ENCODE measurements at regions not wholly inside any gene's neighbourhood (a gene's known extent, or its start where the extent isn't known, plus 50 kb on each side); places are given as distances from the start of the nearest gene placed in this dataset.

GRCh38 chr9:4384750-4385149, 84.9 kb upstream of the GLIS3 start:
- DNase-seq (ENCODE audit: low read depth) = no peak

- DNase-seq (ENCODE audit: low read depth) = no peak
Measured at GRCh38 chr9:4382722-4383317, 83.0 kb upstream of the GLIS3 start.

GRCh38 chr9:4381744-4382143, 81.9 kb upstream of the GLIS3 start:
- DNase-seq (ENCODE audit: low read depth) = no peak

- DNase-seq (ENCODE audit: low read depth) = no peak
Measured at GRCh38 chr9:4380406-4380805, 80.5 kb upstream of the GLIS3 start.

- DNase-seq (ENCODE audit: low read depth) = peak; percentile 75
Measured at GRCh38 chr9:4375424-4376200, 75.7 kb upstream of the GLIS3 start.

GRCh38 chr9:4371108-4371507, 71.2 kb upstream of the GLIS3 start:
- DNase-seq (ENCODE audit: low read depth) = peak; percentile 85

GRCh38 chr9:4370501-4370900, 70.6 kb upstream of the GLIS3 start:
- DNase-seq (ENCODE audit: low read depth) = no peak

GRCh38 chr9:4366591-4367330, 66.9 kb upstream of the GLIS3 start:
- no peak for DNase-seq (ENCODE audit: low read depth)

GRCh38 chr9:4365055-4365454, 65.2 kb upstream of the GLIS3 start:
- DNase-seq (ENCODE audit: low read depth) = no peak

- no peak for DNase-seq (ENCODE audit: low read depth)
Measured at GRCh38 chr9:4362281-4362680, 62.4 kb upstream of the GLIS3 start.

GRCh38 chr9:4359016-4359415, 59.1 kb upstream of the GLIS3 start:
- DNase-seq (ENCODE audit: low read depth) = no peak

- no peak for DNase-seq (ENCODE audit: low read depth)
Measured at GRCh38 chr9:4357929-4358328, 58.1 kb upstream of the GLIS3 start.

- DNase-seq (ENCODE audit: low read depth) = no peak
Measured at GRCh38 chr9:4356306-4356705, 56.4 kb upstream of the GLIS3 start.

- no peak for DNase-seq (ENCODE audit: low read depth)
Measured at GRCh38 chr9:4353236-4353635, 53.4 kb upstream of the GLIS3 start.

GRCh38 chr9:4349816-4350418, 50.0 kb upstream of the GLIS3 start:
- no peak for DNase-seq (ENCODE audit: low read depth)
